Sigmoid colon (tissue), 4 donors: ENCODE measurements at regions not wholly inside any gene's neighbourhood (a gene's known extent, or its start where the extent isn't known, plus 50 kb on each side); places are given as distances from the start of the nearest gene placed in this dataset.

Experiments used
- EP300 ChIP-seq, 4 donors: sonication (generic); formaldehyde crosslinking; IDR thresholded peaks; one replicate each; pipeline ENCODE4 v1.6.1; 2017; ENCODE audit warnings: antibody characterized with exemption in 4 of 4
- TF ChIP-seq, protein P1 (sequence below), 4 experiments: fragments of 450-650 bp in 3 of 4; fragments of 200-600 bp in 1 of 4; IDR thresholded peaks; one replicate each; pipeline ENCODE4 v1.5.1; 2016 to 2019; ENCODE audit warnings: antibody characterized with exemption in 4 of 4, mild to moderate bottlenecking in 3 of 4, moderate library complexity in 2 of 4

DNA sequence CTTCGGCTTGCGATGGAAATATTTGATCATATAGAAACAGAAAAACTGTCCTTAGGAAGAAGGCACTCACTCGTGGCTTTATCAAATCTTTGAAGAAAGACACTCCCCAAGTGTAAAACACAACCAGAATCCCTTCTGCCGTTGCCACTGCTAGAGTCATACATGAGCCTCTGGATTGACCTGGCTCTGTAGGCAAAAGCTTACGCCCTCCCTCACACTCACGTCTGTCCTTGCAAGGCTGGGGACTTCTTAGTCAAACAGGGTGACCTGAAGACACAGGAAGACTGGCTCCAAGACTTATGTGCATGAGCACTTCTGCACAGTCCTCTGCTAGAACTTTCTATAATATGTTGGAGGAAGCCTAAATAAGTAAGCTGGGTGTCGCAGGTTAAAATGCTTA lies 135.4 kb upstream of the MDFIC start:
- TF ChIP-seq, protein P1, sequence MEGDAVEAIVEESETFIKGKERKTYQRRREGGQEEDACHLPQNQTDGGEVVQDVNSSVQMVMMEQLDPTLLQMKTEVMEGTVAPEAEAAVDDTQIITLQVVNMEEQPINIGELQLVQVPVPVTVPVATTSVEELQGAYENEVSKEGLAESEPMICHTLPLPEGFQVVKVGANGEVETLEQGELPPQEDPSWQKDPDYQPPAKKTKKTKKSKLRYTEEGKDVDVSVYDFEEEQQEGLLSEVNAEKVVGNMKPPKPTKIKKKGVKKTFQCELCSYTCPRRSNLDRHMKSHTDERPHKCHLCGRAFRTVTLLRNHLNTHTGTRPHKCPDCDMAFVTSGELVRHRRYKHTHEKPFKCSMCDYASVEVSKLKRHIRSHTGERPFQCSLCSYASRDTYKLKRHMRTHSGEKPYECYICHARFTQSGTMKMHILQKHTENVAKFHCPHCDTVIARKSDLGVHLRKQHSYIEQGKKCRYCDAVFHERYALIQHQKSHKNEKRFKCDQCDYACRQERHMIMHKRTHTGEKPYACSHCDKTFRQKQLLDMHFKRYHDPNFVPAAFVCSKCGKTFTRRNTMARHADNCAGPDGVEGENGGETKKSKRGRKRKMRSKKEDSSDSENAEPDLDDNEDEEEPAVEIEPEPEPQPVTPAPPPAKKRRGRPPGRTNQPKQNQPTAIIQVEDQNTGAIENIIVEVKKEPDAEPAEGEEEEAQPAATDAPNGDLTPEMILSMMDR (IDR thresholded peaks at IDR 0.05): no peak
- no peak for TF ChIP-seq EP300 (IDR thresholded peaks at IDR 0.05)
